ENCODE measurements at regions not wholly inside any gene's neighbourhood (a gene's known extent, or its start where the extent isn't known, plus 50 kb on each side); places are given as distances from the start of the nearest gene placed in this dataset.
A peak's percentile ranks its signal among the peaks of the same experiment; 100 is the strongest.
"Not testable (repeated sequence)": the region's sequence is repeated elsewhere in the genome, so short reads cannot be mapped to it uniquely, and the experiment has no call there.

- no peak for DNase-seq
Observed at GRCh38 chr2:221911890-221912289, 339.8 kb upstream of the EPHA4 start.

GRCh38 chr2:221911321-221911720 lies 339.2 kb upstream of the EPHA4 start:
- no peak for DNase-seq

DNA sequence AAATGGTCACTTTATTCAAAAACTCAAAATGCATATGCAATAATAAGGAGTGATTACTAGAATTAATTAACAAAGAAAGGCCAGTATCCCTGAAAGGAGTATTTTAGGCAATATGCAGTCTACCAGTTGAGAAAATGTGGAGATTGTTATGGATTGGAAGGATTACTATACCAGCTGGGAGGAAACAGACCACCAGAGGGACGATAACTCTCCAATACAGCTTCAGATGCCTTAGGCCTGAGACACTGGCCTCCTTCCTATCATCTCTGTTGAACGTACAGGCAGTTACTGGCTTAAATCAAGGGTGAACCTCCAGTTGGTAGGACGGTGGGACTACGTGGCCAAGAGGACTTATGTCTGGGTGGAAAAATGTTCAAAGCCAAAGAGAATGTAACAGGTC lies 336.4 kb upstream of the EPHA4 start:
- no peak for DNase-seq

- no peak for DNase-seq
Observed at GRCh38 chr2:221897718-221898117, 325.6 kb upstream of the EPHA4 start.

- DNase-seq, result peak; percentile 15
Observed at GRCh38 chr2:221896505-221897151, 324.5 kb upstream of the EPHA4 start.

DNA sequence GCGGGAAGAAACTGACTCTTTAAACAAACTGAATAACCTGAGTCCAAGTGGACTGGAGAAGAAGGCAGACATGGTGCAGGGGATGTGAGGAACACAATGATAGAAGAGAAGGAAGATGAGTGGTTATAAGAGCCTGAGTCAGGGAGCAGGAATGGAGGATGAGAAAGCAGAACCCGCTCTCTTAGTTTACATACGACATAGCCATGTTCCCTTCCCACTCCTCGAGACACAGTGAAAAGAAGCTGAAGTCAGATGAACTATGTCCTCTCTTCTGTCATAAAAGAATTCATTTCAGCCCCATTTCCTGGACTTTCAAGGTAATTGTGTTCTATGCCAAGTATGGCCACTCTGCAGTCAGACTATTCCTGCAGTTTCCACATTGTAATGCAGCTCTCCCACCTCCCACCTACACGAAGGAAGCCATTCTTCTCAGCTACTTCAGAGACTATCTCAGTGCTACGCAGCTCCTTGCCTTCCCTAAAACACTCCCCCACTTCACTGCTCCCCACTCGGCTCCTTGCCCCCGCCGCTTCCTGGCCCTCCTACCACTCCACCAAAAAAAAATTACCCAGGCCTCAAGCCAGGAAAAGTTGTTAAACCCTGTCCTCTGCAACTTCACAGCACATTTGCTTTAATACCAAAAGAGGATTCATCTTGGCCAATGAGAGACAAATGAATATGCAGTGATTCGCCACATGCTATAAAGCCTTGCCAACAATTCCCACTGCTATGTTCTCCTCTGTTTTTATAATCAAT lies 323.4 kb upstream of the EPHA4 start:
- DNase-seq, result no peak

DNA sequence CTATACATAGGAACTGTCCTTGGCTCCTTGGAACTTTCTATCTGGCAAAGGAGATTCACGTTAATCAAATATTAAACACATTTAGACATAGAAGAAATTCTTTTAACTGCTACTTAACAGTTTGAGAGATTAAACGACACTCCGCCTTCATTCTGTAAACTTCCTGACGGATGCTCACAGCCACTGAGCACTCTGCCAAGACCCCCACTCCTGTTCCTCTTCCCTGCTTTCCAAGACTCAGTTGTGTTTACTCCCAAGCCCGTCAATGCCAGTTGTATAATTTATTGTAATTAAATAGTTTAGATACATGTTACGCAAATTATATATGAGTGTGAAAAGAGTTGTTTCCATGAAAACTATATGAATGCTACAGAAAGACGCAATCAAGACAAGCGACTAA lies 321.4 kb upstream of the EPHA4 start:
- no peak for DNase-seq

- DNase-seq, result not testable (repeated sequence)
Observed at GRCh38 chr2:221892006-221892405, 319.9 kb upstream of the EPHA4 start.

DNA sequence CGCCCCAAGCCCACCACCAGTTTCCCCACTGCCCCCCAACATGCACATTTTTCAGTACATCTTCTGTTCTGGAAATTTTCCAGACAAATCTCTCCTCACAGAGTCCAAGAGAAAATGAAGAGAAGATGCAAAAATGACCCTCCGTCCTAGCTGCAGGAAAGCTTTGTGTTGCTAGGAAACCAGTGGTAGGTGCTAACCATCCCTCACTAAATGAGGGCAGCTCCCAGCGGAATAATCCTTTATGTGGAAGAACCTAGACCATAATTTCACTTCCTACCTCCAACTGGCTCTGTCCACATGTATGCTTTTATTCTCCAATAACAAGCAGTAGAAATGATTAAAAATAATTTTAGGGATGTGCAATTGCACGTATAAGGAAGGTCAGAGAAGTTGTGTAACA lies 311.9 kb upstream of the EPHA4 start:
- DNase-seq, result no peak

- no peak for DNase-seq
Observed at GRCh38 chr2:221876016-221876415, 303.9 kb upstream of the EPHA4 start.

DNA sequence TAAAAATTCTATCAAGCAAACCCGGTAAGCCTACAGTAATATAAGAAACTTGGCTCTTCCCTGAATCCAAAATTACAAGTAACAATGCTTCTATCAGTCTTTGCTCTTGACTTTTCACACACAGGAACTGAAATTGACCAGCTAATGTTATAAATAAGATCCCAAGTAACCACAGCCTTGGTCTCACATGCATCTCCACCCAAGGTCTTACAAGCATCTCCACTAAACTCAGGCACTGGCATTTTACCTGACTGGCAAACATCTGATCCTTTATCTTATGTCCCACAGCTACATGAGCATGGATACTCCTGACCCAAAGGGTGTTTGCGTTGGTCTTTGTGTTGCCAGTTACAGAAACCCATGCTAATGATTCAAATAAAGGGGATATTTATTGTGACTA lies 302.3 kb upstream of the EPHA4 start:
- DNase-seq, result no peak

DNA sequence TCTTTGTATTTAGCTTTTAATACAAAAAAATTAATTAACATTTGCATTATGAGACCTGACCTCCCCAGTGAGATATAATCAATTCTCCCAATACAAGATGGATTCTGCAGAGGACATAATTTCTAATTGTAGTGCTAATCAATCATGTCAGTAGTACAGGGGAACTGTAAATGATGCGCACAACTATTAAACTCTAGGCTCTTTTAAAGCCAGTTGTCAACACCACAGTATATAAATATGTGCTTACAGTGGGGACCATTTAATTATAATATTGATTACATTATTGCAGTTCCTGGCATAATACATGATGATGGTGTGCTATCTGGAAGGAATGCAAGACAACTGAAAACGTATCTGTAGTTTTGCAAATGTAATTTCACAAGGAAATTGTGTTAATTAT lies 285.6 kb upstream of the EPHA4 start:
- DNase-seq, result no peak

DNA sequence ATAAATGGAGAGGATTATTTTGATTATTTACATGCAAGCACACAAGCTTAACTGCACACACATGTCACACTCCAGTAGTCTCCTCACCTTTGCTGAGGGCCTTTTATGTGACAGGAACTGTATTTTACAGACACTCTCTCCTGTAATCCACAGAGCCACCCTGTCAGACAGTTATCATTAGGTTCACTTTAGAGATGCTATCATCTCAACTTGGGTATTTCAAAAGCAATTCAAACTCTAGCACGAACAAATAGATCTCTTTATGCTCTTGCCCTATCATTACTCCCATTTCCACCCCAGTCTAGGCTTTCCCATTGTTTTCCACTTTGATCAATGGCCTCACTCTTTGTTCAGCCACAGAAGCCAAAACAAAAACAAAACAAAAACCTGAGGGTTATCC lies 281.2 kb upstream of the EPHA4 start:
- DNase-seq, result no peak

DNA sequence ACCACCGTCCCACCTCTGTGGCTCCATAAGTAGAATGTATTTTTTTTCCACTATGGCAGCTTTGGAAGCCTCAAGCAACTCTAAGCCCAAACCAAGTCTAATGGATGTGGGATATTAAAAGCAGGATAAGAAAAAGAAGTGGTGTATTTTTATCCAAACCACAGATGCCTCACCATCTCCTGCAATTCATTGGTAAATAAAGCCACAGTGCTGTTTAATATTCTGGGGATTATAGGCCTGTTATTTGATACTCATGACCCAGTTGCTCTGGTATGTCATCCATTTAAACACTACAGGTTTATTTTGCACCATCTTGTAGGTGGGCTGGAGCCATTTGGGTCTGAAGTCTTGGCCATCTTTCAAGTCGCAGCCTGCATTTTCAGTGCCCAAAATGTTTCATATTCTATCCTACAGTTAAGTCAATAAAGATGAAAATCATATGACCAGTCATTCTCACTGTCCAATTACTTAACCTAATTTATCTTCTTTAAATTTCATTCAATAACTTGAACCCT lies 279.5 kb upstream of the EPHA4 start:
- DNase-seq, result no peak

DNA sequence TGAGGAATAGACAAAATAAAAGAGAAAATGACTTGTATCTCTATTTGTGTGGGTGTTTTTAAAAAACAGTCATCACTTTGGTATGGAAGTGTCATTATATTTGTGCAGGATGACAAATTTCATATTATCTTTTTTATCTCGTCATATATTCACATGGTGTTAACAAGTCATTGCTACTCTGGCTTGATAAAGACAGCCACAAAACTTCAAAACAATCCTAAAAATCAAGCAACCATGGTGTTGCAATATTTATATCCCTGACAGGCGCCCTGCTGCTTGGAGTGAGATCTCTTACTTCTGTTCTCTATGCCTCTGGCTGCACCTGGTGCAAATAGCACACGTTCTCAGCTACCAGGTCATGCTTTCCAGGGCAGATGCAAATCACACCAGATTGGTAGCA lies 278.0 kb upstream of the EPHA4 start:
- no peak for DNase-seq

DNA sequence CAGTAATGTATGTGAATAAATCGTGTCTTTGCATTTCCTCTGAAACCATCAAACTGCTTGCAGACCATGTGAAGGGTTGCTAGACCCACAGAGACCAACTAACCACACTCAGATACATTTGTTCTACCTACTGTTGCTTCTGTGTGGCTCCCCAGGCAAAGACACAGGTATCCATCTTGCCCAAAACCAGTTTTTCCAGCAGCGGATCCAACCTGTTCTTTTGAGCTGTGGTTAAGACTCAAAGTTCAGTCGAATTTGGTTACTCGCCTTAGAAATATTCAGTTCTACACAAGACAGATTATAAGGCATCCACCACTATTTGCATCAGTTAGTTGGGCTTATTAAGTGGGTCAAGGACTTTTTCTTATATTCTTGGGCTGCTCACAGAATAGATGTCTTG lies 276.2 kb upstream of the EPHA4 start:
- DNase-seq, result no peak

DNA sequence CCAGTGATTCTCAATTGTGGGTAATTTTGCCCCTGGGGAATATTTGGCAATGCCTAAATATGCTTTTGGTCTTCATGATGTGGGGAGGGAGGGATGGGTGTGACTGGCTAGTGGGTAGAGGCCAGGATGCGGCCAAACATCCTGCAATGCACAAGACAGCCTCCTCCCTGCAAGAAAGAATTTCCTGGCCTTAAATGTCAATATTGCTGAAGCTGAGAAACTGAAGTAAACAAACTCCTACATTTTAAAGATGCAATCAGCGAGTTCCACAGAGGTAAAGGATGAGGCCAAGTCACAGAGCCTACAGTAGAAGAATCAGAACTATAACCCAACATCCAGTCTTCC lies 272.9 kb upstream of the EPHA4 start:
- no peak for DNase-seq

DNA sequence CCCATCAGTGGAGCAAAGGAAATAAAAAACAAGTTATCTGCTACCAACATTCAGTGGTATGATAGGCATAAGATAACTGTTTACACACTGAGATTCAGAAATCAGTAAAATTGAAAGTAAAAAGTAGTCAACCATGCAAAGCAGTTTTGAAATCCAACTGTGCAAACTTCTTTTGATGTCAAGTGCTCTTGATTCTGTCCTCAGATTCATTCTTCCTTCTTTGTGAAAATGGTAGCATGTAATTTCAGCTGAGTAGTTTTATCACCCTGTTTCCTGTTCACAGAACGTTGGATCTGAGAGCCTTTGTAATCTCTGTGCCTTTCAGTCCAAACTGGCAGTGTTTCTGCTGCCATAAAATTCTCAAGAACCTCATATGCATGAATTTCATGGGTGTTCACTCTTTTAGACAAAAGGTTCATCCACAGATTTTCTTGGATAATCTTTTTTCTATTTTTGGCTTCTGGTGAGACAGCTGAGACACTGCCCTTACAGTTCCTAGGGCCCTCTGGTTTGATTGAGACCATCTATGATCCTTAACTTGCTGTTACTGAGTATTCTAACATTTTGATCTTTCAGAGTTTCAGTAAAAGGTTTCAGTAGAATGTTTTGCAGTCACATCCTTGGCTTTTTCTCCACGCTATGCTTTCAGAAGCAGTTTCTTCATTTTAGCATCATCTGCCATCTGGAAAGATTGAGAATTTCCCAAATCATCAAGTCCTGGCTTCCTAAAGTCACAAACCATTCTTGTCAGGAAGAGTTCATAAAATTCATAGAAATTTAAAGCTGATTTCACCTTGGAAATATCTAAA lies 272.3 kb upstream of the EPHA4 start:
- peak; percentile 53 for DNase-seq

GRCh38 chr2:221836095-221836494 lies 264.0 kb upstream of the EPHA4 start:
- DNase-seq, result no peak

DNA sequence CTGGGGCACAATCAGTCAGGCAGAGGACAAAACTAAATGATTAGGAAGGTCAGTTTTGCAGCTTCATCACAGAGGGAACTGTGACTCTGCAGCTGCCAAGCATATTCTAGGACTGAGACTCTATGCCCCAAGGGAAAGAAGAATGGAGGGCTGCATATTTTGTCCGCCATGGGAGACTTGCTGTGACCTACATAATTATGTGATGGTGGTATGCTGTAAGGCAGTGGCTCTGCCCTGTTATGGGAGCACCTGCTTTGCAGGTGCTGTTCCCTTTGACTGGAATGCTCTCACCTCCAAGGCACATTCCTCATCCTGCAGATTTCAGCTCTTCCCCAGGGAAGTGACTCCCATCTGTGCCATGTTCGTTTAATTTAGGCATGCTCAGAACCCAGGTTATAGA lies 261.9 kb upstream of the EPHA4 start:
- DNase-seq, result no peak

DNA sequence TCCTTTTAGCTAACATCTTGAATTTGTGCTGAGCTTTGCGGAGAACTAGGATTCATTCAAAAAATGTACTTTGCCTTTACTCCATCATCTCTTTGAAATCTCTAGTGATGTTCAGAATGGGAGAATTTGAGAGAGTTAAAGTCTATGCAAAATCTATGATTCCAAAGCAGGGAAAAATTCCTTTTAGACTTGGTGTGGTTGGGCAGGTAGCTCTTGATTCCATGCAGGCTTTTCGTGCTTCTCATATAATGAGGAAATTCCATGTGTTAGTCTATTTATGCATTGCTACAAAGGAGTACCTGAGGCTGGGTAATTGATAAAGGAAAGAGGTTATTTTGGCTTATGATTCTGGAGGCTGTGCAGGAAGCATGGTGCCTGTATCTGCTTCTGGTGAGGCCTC lies 258.9 kb upstream of the EPHA4 start:
- DNase-seq, result no peak

DNA sequence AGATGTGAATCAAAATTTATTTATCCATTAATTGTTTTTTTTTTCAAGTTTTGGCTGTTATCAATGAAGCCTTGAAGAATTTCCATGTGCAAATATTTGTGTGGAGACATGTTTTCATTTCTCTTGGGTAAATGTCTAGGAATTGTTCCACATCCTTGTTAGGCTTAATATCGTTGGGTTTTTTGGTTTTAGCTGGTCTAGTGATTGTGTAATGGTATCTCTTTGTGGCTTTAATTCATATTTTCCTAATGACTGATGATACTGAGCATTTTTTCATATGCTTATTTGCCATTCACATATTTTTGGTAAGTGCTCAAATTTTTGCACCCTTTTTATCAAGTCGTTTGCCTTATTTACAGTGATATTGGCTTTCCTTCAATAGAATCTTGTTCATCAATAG lies 250.3 kb upstream of the EPHA4 start:
- no peak for DNase-seq

DNA sequence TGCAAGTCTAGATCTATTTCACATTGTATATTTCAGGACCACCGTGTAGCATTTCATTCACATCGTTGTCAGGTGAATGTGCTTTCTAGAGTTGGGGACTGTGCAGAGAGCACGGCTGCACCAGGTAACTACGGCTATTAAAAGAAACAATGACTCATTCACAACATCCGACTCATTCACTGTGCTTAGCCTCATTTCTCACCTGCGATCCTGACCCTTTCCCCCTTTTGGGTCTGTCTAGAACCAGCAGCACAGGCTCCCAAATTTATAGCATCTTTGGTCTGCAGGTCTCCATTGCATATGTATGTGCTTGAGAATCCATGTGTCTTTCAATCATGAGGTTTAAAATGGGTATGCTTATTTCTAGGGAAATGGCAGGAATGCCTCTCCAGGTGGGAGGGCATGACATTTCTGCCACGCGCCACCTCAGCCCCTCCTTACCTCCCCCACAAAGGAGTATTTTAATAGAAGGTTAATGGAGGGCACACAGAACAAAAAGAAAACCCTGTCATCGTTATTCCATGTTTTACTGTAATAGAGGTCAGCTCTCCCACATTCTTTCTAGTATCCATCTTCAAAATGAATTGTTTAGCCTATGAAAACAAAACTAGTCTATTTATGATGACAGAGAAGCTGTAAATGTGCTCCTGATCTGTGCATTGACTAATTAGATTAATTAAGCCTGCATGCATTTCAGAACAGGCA lies 246.7 kb upstream of the EPHA4 start:
- no peak for DNase-seq

Data from DMS79 treated with DMSO at 0.1 percent for 48 hours (cell line).